ENCODE measurements at regions not wholly inside any gene's neighbourhood (a gene's known extent, or its start where the extent isn't known, plus 50 kb on each side); places are given as distances from the start of the nearest gene placed in this dataset.

DNA sequence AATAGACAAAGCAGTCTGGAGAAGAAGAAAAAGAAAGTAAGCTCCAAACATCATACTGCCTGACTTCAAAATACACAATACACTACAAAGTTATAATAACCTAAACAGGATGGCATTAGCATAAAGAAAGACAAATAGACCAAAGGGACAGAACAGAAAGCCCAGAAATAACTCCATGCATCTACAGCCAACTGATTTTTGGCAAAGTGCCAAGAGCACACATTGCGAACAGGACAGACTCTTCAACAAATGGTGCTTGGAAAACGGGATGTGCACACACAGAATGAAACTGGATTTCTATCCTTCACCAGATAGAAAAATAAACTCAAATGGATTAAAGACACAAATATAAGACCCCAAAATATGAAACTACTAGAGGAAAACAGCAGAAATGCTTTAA, 66.6 kb upstream of the SPATA31E1 start:
- DNase-seq (ENCODE audit: low spot score) (no peak), ATAC-seq (ENCODE audit: insufficient number of reproducible peaks, low FRiP score, low read depth) (no peak)
- no peaks in the 10 kb centered on the region for H3K27me3 ChIP-seq (replicated peaks; ENCODE audit: insufficient read depth)
- no peaks in the 10 kb centered on the region for H3K36me3 ChIP-seq
- no peak overlapping the region for H3K4me3 ChIP-seq
- no peak for TF ChIP-seq CTCF (IDR thresholded peaks at IDR 0.05)
- H3K9me3 ChIP-seq: no peaks in the 10 kb centered on the region
- H3K4me1 ChIP-seq (ENCODE audit: control insufficient read depth in 1 of 2, low read depth in 2 of 2): no peaks in the 10 kb centered on the region
- no peak overlapping the region for H3K27ac ChIP-seq

DNA sequence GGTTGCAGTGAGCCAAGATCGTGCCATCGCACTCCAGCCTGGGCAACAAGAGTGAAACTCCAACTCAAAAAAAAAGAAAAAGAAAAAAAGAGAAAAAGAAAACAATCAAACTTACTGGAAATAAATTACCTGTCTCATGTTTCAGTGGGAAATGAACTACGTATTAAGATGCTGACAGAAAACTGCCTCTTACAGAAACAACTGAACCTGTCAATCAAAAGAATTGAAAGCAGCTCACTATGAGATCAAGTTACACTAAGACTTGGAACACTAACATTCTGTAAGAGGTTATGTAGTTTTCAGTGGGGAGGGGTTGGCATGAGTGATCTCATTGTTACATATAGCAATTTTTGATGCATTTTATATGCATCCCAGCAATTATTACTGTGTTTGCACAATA, 64.4 kb upstream of the SPATA31E1 start:
- Histone ChIP-seq H3K9me3 (no peaks in the 10 kb centered on the region), H3K27ac (no peak overlapping the region), H3K27me3 (replicated peaks; ENCODE audit: insufficient read depth) (no peaks in the 10 kb centered on the region), H3K4me1 (ENCODE audit: control insufficient read depth in 1 of 2, low read depth in 2 of 2) (no peaks in the 10 kb centered on the region), H3K4me3 (no peak overlapping the region), H3K36me3 (no peaks in the 10 kb centered on the region)
- no peak for TF ChIP-seq CTCF (IDR thresholded peaks at IDR 0.05)
- ATAC-seq (ENCODE audit: insufficient number of reproducible peaks, low FRiP score, low read depth): no peak
- DNase-seq (ENCODE audit: low spot score): no peak

- Histone ChIP-seq H3K4me1 (ENCODE audit: control insufficient read depth in 1 of 2, low read depth in 2 of 2) (no peaks in the 10 kb centered on the region), H3K9me3 (no peaks in the 10 kb centered on the region), H3K36me3 (no peaks in the 10 kb centered on the region), H3K27me3 (replicated peaks; ENCODE audit: insufficient read depth) (no peaks in the 10 kb centered on the region), H3K4me3 (no peak overlapping the region), H3K27ac (no peak overlapping the region)
- no peak for DNase-seq (ENCODE audit: low spot score)
- no peak for ATAC-seq (ENCODE audit: insufficient number of reproducible peaks, low FRiP score, low read depth)
- TF ChIP-seq CTCF (IDR thresholded peaks at IDR 0.05): no peak
Observed at GRCh38 chr9:87824216-87824875, 58.3 kb upstream of the SPATA31E1 start.

GRCh38 chr9:87824886-87825285, 57.8 kb upstream of the SPATA31E1 start:
- ATAC-seq (ENCODE audit: insufficient number of reproducible peaks, low FRiP score, low read depth) (no peak), DNase-seq (ENCODE audit: low spot score) (no peak)
- no peak overlapping the region for H3K27ac ChIP-seq
- H3K36me3 ChIP-seq: no peaks in the 10 kb centered on the region
- no peaks in the 10 kb centered on the region for H3K27me3 ChIP-seq (replicated peaks; ENCODE audit: insufficient read depth)
- H3K9me3 ChIP-seq: no peaks in the 10 kb centered on the region
- no peak overlapping the region for H3K4me3 ChIP-seq
- TF ChIP-seq CTCF (IDR thresholded peaks at IDR 0.05): no peak
- no peaks in the 10 kb centered on the region for H3K4me1 ChIP-seq (ENCODE audit: control insufficient read depth in 1 of 2, low read depth in 2 of 2)

GRCh38 chr9:87826331-87826730, 56.3 kb upstream of the SPATA31E1 start:
- ATAC-seq (ENCODE audit: insufficient number of reproducible peaks, low FRiP score, low read depth): no peak
- no peak overlapping the region for H3K4me3 ChIP-seq

More at GRCh38 chr9:87826331-87826730, 56.3 kb upstream of the SPATA31E1 start:
- DNase-seq (ENCODE audit: low spot score): no peak
- Histone ChIP-seq H3K4me1 (ENCODE audit: control insufficient read depth in 1 of 2, low read depth in 2 of 2) (no peaks in the 10 kb centered on the region), H3K36me3 (no peaks in the 10 kb centered on the region), H3K27me3 (replicated peaks; ENCODE audit: insufficient read depth) (no peaks in the 10 kb centered on the region), H3K27ac (no peak overlapping the region), H3K9me3 (no peaks in the 10 kb centered on the region)
- TF ChIP-seq CTCF (IDR thresholded peaks at IDR 0.05): no peak

All from thoracic aorta (tissue), 2 donors.